ENCODE measurements at regions not wholly inside any gene's neighbourhood (a gene's known extent, or its start where the extent isn't known, plus 50 kb on each side); places are given as distances from the start of the nearest gene placed in this dataset.
"Not testable (repeated sequence)": the region's sequence is repeated elsewhere in the genome, so short reads cannot be mapped to it uniquely, and the experiment has no call there.

DNA sequence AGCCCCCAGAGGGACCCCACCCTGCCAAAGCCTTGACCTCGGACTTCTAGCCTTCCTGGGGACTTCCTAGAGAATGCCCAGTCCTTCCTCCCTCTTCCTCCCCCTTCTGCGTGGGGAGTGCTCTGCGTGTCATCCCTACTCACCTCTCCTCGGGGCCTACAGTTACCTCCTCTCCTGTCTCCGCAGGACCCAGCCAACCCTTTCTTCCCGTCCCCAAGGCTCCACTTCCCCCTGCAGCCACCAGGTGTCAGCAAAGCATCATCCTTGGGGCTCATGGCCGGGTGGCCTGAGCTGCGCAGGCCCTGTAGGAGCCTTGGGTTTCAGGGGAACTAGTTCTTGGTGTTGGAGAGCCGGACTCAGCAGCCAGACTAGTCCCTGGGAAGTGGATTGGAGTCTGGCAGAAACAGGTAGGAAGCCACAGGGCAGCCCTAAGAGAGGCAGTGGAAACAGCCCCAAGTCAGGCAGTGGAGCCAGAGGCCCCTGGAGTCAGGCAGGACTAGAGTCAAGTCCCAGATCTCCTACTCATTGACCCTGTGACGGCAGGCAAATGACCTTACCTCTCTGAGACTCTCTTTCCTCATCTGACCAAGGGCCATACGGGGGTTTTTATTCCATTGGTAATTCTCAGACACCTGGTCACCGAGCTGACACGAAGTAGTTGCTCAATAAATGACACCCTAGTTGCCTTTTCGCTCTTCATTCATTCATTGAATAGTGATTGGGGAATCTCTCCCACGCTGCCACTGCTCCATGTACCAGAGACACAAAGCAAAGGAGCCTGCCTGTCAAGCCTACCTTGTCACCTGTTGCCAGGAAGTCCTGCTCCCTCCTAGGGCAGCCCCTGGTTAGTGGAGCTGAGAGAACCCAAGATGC lies 101.8 kb upstream of the GRK3 start:
- peak; percentile 86 for DNase-seq

DNA sequence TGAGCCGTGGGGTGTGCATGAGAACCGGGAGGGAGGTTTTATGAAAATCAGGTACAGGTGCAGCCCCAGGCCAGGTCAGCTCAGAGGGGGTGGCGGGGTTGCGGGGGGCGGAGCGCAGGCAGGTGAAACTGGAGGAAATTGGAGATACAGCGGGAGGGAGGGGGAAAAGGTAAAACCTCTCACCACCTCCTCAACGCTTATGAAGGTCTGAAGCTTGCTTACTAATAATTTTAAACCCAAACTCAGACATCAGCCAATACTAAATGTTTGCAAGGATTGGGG lies 101.2 kb upstream of the GRK3 start:
- not testable (repeated sequence) for DNase-seq

DNA sequence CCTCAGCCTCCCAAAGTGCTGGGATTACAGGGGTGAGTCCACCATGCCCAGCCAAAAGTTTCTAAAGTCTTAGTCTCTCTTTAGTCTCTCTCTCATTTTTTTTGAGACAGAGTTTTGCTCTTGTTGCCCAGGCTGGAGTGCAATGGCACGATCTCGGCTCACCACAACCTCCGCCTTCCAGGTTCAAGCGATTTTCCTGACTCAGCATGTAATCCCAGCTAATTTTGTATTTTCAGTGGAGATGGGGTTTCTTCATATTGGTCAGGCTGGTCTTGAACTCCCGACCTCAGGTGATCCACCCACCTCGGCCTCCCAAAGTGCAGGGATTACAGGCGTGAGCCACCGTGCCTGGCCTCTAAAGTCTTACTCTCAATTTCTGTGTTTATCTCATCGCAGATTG lies 100.1 kb upstream of the GRK3 start:
- not testable (repeated sequence) for DNase-seq

DNA sequence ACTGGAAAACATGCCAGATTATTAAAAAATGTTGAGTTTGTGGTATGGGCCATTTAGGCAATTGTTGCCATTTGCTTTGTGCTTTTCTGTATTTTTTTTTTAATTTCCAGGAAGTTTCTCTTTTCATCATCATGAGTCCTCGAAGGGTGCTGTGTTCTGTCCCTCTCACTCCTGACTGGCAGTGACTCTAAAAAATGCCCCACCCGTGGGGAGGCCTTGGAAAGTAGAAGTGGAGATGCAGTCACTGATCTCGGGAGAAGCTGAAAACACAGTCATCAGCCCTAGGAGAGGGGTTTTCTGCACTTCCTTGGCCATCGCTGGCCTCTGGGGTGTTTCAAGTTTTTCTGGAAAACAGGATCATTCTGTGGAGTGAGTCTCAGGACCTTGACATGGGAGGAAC lies 98.5 kb upstream of the GRK3 start:
- no peak for DNase-seq

DNA sequence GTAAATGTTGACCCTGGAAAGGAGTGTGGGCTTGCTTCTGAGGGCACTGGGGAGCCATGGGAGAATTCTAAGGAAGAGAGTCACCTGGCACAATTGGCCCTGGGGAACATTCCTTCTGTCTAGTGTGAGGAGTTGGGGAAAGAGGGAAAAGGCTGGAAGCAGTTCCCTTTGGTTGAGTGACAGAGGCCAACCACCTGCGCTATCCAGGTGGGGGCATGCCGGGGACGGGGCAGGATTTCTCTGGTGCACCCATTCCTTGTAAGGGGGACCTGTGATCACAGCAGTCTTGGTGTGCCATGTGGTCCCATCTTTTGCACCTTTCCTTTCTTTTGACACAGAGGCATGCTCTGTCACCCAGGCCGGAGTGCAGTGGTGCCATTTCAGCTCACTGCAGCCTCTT lies 92.1 kb upstream of the GRK3 start:
- no peak for DNase-seq

DNA sequence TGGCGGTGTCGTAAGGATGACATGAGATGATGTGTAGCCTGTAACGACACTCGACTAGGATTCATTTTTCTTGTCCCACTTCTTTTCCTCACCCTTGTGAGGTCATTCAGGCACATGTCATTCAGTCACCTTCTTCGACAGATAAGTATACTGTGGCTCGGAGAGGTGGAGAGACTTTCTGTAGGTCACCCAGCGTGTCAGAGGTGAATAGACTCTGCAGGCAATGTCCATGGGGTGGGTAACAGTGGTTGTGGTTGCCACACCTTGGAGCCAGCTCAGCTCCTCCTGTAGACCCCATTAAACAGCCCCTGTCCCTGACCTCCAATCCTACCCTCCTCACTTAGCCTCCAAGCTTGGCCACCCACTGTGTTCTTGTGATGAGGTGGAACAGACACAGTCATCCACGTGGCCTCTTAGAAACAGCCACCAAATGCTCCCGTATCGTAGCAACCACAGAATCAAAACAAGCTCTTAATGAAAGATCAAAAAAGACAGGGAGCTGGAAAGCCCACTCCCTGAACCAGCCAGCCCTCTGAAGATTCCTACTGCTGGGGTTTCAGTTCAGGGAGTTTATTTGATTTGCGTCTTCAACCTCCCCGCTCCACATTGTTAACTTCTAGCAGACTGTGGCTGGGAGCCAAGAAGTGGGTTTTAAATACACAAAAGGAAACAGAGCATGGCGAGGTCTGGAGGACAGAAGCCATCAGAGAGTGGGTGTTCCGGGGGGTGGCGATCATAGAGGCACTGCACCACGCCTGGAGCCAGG lies 89.0 kb upstream of the GRK3 start:
- no peak for DNase-seq

DNA sequence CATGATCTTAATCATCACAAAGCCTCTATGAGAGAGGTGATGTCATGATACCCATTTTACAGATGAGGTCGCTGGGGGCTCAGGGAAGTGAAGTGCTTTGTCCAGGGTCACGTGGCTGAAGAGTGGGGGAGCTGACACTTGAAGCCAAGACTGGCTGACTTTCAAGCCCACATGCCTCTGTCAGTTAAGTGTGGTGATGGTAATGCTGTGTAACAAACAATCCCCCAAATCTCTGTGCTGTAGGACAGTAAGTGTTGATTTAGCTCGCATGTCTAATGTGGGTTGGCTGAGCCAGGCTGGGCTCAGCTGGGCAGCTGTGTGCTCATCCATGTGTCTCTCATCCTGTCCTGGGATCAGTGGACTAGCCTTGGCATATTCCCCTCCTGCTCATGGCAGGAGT lies 87.1 kb upstream of the GRK3 start:
- DNase-seq = no peak

DNA sequence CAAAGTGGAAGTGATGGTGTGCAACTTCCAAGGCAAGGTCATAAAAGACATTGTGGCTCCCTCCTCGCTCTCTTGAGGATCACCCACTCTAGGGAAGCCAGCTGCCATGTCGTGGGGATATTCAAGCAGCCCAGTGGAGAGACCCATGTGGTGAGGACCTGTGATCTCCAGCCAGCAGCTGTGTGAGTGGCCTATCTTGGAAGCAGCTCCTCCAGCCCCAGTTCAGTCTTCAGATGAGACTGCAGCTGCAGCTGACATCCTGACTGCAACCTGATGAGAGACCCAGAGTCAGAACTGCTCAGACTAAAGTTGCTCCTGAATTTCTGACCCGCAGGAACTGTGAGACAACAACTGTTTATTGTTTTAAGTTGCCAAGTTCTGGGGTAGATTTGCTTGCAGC lies 86.4 kb upstream of the GRK3 start:
- no peak for DNase-seq

DNA sequence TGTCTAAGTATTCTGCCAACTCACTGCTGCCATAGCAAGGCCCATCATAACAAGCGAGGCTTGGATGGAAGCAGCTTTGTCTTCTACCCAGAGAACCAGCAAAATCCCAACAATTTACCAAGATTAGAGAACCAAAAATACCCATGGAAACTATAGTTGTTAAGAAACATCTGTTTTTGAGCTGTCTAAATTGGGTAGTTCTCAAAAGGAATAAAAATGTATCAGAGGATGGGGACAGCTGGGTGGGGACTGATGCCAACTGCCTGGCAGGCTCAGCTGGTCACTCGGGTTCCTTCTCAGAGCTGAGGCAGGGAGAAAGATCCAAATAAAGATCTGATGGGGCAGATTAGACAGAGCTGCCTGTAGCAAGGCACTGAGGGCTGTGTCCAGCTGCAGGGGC lies 85.9 kb upstream of the GRK3 start:
- no peak for DNase-seq

DNA sequence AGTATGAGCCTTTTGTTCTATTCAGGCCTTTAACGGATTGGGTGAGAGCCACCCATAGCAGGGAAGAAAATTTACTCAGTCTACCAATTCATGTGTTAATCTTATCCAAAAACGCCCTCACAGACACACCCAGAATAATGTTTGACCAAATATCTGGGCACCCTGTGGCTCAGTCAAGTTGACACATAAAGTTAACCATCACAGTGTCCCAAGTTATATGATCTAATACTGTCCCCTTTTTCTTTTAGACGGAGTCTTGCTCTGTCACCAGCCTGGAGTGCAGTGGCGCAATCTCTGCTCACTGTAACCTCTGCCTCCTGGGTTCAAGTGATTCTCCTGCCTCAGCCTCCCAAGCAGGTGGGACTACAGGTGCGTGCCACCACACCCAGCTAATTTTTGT lies 83.6 kb upstream of the GRK3 start:
- DNase-seq = not testable (repeated sequence)

DNA sequence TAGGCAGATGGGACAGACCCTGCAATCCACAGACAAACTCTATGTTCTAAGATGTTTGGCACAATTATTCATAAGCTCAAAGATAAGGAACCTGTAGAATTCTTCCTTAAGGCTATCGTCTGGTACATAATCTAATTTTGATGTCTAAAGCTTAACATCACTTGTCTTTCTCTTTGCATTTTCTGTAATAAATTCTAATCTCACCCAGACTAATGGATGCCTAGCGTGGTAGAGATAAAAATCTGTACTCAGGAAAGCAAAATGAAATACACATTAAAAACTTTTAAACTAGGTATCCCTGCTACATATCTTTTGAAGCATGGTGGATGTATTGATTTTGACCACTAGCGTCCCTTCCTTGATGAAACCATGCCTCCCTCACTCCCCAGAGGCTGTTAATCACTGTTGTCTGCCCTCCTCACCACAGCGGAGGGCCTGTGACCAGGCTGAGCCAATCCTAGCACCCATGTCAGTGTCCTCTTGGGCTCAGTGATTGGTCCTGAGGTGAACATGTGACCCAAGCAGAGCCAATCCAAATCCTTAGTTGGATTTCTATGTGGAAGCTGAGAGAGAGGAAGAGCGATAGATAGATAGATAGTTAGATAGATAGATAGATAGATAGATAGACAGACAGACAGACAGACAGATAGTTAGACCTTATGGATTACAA lies 82.2 kb upstream of the GRK3 start:
- no peak for DNase-seq

DNA sequence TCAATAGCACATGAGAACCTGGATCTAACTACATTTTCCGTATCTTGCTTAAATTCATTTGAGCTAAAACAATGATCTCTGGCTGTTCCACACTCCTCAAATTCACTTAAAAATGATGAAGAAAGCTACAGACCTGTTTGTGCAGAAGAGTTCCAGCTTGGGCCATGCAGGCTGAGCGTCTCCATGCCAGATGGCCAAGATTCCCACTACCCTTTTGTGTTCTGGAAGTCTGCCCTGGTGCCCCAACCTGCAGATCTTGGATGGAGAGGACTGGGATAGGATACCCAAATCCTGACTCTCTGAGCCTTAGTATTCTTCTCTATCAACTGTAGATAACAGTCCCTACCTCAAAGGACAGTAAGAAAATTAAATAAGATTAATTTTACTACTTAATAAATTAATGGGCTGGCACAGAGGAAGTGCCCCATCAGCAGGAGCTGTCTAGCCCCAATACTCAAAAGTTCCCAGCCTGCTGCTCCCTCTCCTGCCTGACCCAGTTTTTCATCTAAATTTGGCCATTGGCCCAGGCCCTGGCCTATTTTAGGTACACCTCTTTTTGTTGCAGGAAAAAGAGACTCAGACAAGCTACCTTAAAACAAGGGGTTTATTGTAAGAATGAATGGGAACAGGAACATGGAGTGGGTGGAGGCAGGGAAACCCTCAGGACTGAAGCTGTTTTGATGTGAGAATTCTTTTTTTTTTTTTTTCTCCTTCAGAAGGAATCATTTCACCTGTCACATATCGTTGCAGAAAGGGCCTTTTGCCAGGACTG lies 81.4 kb upstream of the GRK3 start:
- DNase-seq = no peak

DNA sequence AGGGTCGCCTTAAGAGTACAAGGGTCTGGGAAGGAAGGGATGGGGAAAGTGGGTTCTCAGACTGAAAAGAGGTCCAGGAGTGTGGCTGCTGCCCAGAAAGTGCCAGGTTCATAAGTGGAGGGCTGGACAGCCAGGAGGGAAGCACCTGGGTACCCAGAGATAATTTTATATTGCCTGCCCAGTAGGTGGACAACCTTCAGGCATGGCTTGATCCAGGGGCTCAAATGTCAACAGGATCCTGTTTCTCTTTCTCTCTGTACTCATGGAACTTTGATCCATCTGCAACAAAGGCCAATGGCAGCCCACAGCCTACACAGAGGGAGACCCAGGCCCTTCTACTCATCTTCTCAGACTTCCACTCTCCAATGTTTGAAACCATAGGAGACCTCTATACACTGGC lies 80.5 kb upstream of the GRK3 start:
- DNase-seq = no peak

DNA sequence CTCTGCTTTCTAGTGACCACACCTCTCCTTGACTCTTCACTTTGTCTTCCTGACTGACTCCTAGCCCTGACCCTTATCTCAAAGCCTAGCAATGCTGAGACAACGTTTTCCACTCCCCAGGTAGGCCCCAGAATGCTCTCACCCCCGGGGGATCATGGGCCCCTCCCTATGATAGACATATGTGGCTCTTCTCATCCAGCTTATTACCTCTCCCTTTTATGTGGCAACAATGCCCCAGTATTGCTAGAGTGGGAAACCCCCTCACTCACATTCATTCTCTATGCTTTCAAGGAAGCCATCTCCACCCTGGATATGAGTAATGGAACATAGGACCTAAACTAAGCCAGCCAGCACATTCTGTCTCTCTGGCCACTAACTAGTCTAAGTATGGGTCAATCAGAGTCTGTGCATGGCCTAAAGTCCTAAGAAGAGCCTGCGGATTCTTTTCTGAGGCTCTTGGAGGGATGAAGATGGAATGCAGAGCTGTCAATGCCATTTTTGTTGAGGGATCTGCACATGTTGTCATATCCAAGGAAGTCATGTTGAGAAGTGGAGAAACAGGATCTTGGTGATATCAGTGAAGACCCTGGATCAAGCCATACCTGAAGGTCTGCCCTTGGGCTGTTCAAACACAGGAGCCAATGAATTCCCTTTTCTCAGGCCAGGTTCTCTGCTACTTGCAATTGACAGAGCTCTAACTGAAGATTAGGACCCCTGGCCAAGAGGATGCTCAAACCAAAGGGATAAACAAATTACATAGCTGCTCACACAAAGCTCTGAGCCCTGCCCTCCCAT lies 79.8 kb upstream of the GRK3 start:
- peak; percentile 25 for DNase-seq

DNA sequence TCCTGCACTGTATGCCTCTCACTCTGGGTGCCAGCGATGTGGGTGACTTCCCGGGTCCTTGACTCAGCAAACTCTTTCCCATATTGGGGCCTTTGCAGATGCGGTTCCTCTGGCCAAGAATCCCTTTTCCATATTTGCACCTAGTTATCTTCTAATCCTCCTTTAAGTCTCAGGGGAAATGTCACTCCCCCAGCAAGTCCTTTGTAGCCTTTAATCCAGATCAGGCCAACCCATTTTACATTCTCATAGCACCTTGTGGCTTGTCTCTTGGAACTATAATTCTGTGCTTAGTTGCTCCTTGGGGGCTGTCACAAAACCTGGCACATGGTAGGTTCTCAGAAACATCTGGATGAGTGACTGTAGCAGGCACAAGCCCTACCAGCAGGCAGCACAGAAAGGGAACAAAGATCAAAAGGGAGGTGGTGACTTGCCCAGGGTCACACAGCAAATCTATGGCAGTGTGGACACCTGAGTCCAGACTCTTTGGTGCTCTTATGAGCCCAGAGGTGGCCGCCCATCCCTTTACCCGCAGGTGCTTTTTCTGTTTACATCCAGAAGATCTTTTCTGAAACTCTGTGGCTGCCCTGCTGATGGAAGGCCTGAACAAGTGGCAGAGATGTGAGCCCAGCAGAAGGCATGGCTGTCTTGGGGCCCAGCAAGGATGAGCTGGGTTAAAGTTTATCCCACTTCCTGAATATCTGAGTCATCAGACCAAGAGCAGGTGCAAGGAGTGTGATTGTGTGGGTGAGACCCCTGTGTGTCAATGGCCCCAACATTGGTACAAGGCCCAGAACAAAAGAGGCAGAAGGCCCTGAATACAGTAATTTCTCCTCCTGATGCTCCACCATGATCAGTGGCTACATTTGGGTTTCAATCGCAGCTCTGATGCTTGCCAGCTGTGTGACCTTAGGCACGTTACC lies 78.6 kb upstream of the GRK3 start:
- peak; percentile 53 for DNase-seq

DNA sequence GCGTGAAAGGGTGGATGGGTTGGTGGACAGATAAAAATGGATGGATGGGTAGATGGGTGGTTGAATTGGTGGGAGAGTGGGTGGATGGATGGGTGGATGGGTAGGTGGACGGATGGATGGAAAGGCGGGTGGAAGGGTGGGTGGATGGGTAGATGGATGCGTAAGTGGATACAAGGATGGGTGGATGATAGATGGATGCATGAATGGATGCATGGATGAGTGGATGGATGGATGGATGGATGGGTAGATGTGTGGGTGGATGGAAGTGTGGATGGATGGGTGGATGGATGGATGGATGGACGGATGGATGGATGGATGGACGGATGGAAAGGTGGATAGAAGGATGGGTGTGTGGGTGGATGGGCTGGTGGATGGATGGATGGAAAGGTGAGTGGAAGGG lies 77.0 kb upstream of the GRK3 start:
- no peak for DNase-seq

DNA sequence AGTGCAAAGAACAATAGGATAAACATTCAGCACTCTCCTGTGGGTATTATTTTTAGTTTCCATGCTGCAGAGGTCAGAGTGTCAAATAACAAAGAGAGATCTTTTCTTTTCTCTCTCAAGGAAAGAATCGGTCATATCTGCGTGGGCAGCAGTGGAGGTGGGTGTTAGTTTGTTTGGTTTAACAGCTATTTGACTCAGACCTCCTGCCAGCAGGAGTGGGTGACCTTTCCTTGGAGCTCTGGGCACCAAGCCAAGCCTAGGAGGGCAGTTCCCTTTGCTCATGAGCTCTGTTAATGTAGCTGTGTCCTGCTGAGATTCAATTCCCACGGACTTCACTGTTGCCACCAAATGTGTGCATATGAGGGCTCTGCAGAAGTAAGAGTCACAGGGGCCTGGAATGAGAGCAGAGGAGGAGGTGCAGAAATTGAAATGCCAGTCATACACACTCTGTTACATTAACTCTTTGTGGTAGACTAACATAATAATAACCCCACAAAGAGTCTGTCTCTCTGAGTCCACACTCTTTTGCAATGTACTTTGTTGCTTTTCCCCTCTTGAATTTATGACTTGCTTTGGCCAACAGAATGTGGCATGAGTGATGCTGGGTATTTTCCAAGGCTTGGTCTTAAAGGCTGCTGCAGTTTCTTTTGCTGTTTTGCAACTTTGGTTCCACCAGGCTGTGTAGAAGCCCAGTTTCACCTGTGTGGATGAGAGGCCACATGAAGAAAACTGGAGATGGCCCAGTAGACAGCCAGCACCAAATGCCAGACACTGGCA lies 76.0 kb upstream of the GRK3 start:
- peak; percentile 13 for DNase-seq

DNA sequence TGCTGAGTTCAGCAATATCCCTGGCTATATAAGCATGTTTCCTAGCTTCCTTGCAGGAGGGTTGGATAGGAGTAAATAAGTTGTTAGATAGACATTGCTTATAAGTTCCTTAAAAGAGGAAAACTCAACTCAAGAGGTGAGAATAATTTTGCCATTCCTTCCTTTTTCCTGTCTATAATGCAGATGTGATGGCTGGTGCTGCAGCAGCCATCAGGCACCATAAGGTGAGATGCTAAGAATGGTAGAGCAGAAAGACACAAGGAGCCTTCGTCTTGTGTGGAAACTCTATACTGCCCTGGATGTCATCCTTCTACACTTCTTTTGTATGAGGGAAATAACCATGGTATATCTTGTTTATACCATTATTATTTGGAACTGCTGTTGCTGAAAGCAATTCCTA lies 74.5 kb upstream of the GRK3 start:
- no peak for DNase-seq

DNA sequence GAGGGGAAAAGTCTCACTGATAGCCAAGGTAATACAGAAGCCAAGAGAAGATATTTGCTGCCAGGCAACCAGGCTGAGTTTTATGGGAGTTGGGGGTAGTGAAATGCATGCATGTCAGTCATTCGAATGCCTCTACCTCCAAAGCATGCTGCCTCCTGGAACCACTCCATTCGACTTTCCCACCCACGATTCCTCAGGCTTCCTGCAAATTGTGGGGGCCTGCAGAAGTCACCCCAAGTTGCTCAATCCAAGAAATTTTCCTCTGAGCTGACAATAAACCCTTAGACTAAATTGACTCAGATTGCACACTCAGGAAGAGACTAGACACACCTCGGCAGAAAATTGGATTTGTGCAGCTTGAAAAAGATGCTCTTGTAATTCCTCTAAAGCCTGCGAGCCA lies 73.6 kb upstream of the GRK3 start:
- DNase-seq = no peak

DNA sequence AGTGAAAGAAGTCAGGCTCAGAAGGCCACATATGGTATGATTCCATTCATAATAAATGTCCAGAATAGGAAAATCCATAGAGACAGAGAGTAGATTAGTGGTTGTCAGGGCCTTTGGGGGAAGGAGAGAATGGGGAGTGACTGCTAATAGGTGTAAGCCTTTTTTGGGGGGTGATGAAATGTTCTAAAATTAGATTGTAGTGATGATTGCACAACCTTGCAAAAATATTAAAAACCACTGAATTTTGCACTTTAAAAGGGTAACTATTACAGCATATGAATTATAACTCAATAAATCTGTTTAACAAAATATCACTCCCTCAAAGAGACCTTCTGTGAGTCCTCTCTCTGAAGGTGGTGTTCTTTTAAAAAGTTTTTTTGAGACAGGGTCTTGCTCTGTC lies 72.3 kb upstream of the GRK3 start:
- no peak for DNase-seq

All from activated CD4-positive, alpha-beta T cell treated with anti-CD3 and anti-CD28 coated beads, Interleukin-2, amount 50 U/mL, for 16 hours (primary cell).